Heart left ventricle (tissue), 16 donors: ENCODE measurements at regions not wholly inside any gene's neighbourhood (a gene's known extent, or its start where the extent isn't known, plus 50 kb on each side); places are given as distances from the start of the nearest gene placed in this dataset.
A peak's percentile ranks its signal among the peaks of the same experiment; 100 is the strongest.

ENCODE experiments used
- ATAC-seq, 4 donors: fragments of 200-7000 bp; cut with Tn5 transposase; one replicate each; pipeline ENCODE4 v1.9.1; 2020 to 2022; ENCODE audit warnings: moderate library complexity in 4 of 4, mild to moderate bottlenecking in 3 of 4, moderate number of reproducible peaks in 1 of 4
- DNase-seq, 5 donors: peaks; one replicate each; pipeline ENCODE4 v3.0.0-alpha.2; 2020
- H3K27ac ChIP-seq, 12 donors: fragments of 200-600 bp; sonication (generic) in 4 of 12; one replicate each; pipeline versions ENCODE4 v1.5.0 to v1.8.0; 2016 to 2022; ENCODE audit warnings: mild to moderate bottlenecking in 2 of 12
- H3K27me3 ChIP-seq, 9 donors: fragments of 200-600 bp; sonication (generic) in 2 of 9; one replicate each; pipeline versions ENCODE4 v1.5.1 to v1.8.0; 2016 to 2022; ENCODE audit warnings: mild to moderate bottlenecking in 3 of 9
- H3K36me3 ChIP-seq, 9 donors: fragments of 200-600 bp; sonication (generic) in 2 of 9; one replicate each; pipeline versions ENCODE4 v1.5.0 to v1.8.0; 2018 to 2022; ENCODE audit warnings: mild to moderate bottlenecking in 2 of 9
- H3K4me1 ChIP-seq, 12 donors: fragments of 200-600 bp; sonication (generic) in 4 of 12; one replicate each; pipeline versions ENCODE4 v1.5.0 to v1.8.0; 2016 to 2022; ENCODE audit warnings: mild to moderate bottlenecking in 3 of 12
- H3K4me3 ChIP-seq, 12 donors: fragments of 200-600 bp; sonication (generic) in 4 of 12; one replicate each; pipeline versions ENCODE4 v1.5.0 to v1.8.0; 2017 to 2022; ENCODE audit warnings: mild to moderate bottlenecking in 9 of 12, moderate library complexity in 4 of 12
- H3K9me3 ChIP-seq, 12 donors: fragments of 200-600 bp; sonication (generic) in 4 of 12; one replicate each; pipeline versions ENCODE4 v1.5.0 to v1.8.0; 2016 to 2022; ENCODE audit warnings: mild to moderate bottlenecking in 1 of 12
- CTCF ChIP-seq, 12 donors: fragments of 200-600 bp; sonication (generic) in 4 of 12; IDR thresholded peaks; one replicate each; pipeline versions ENCODE4 v1.5.0 to v1.8.0; 2018 to 2022; ENCODE audit warnings: antibody characterized with exemption in 12 of 12, mild to moderate bottlenecking in 5 of 12
- POLR2A ChIP-seq, 2 donors: fragments of 450-650 bp; IDR thresholded peaks; one replicate each; pipeline ENCODE4 v1.6.1; 2017; ENCODE audit warnings: antibody characterized with exemption in 2 of 2, mild to moderate bottlenecking in 2 of 2, moderate library complexity in 2 of 2
- WGBS, 4 donors: extraction: QIAGEN DNeasy Blood & Tissue Kit in 2 of 4; methylation state at CpG; one replicate each; pipeline versions ENCODE4 v1.1.5 to v1.1.7; 2013 to 2018; 5-methylcytosine and 5-hydroxymethylcytosine counted together
- intact Hi-C, 10 donors: fragments of 100-400 bp; cut with DNase I; formaldehyde crosslinking; loops; one replicate each; pipeline versions ENCODE4 v1.11.1 to v1.14.2; 2022
- donor health status: ischemic (EF 13 %, LVEDD 7.1; RV severe dilation, severe dysfunction).
- donor health status: healthy with polysubstance abuse.
- donor health status: DM: no; HTN: yes; CAD: no.
- donor health status: DM: no; HTN: no; CAD: no.
- donor health status: ischemic (EF 25% LVEDD 6.9; RV normal size, moderate dysfunction).
- donor health status: ischemic (EF 25% LVEDD 5.7; RV mildly dilated, moderate dysfunction).
- donor health status: healthy.
- donor health status: DM: yes; HTN: yes; CAD: no.
- donor health status: ischemic (EF 35%, LVEDD 5.7; RV mildly dilated, moderate dysfunction).
- donor health status: nonischemic (EF 11% LVEDD 7.7; RV severe dilation, severe dysfunction).
- donor health status: DM: yes; HTN: yes; CAD: no.
- donor health status: PGD.
- donor health status: ischemic (EF 29% LVEDD 5.4; RV normal size, mild dysfunction).
- donor health status: nonischemic (EF 23%, LVEDD 6.1; RV moderate dilation, normal function).

- Histone ChIP-seq H3K4me3 (no peak overlapping the region), H3K27ac (no peak overlapping the region), H3K27me3 (no peaks in the 10 kb centered on the region), H3K36me3 (no peaks in the 10 kb centered on the region), H3K4me1 (no peaks in the 10 kb centered on the region), H3K9me3 (no peaks in the 10 kb centered on the region)
- intact Hi-C loops: no loop called here
- 53 to 67% (median 63%) methylated on average over 1 of the region's 1 CpG for WGBS, 4 donors
- ATAC-seq: no peak
- no peak for DNase-seq
- TF ChIP-seq CTCF (IDR thresholded peaks at IDR 0.05) (no peak), POLR2A (IDR thresholded peaks at IDR 0.05) (no peak)
Observed at GRCh38 chr2:146241023-146241422, 1603.8 kb upstream of the ACVR2A start.

GRCh38 chr2:146240391-146240790 is 1604.4 kb upstream of the ACVR2A start:
- WGBS, 4 donors: 67 to 83% (median 74%) methylated on average over 2 of the region's 2 CpGs
- Histone ChIP-seq H3K27ac (peak overlapping the region in 1 of 12 donors; percentile 7), H3K36me3 (no peaks in the 10 kb centered on the region), H3K4me1 (no peaks in the 10 kb centered on the region), H3K9me3 (no peaks in the 10 kb centered on the region), H3K4me3 (no peak overlapping the region), H3K27me3 (no peaks in the 10 kb centered on the region)
- DNase-seq (no peak), ATAC-seq (no peak)
- intact Hi-C loops: no loop called here
- TF ChIP-seq POLR2A (IDR thresholded peaks at IDR 0.05) (no peak), CTCF (IDR thresholded peaks at IDR 0.05) (no peak)

- WGBS, 4 donors: 58 to 71% (median 61%) methylated on average over 2 of the region's 2 CpGs
- H3K27ac ChIP-seq: peak overlapping the region in 5 of 12 donors; percentile 7 to 50 (median 12)
- DNase-seq (no peak), ATAC-seq (peak in 3 of 4 donors; percentile 28 to 46 (median 32))
- H3K4me1 ChIP-seq: no peaks in the 10 kb centered on the region
- no peak for TF ChIP-seq CTCF (IDR thresholded peaks at IDR 0.05)
- TF ChIP-seq POLR2A (IDR thresholded peaks at IDR 0.05): no peak
- intact Hi-C loops: no loop called here
- no peak overlapping the region for H3K4me3 ChIP-seq
- no peaks in the 10 kb centered on the region for H3K27me3 ChIP-seq
- no peaks in the 10 kb centered on the region for H3K36me3 ChIP-seq
- no peaks in the 10 kb centered on the region for H3K9me3 ChIP-seq
Observed at GRCh38 chr2:146239392-146240135, 1605.3 kb upstream of the ACVR2A start.

GRCh38 chr2:146238254-146238966 is 1606.4 kb upstream of the ACVR2A start:
- ATAC-seq: peak in 1 of 4 donors; percentile 52
- TF ChIP-seq POLR2A (IDR thresholded peaks at IDR 0.05) (no peak), CTCF (IDR thresholded peaks at IDR 0.05) (no peak)
- Histone ChIP-seq H3K36me3 (no peaks in the 10 kb centered on the region), H3K4me1 (no peaks in the 10 kb centered on the region), H3K27ac (peak overlapping the region in 5 of 12 donors; percentile 10 to 37 (median 30)), H3K27me3 (no peaks in the 10 kb centered on the region), H3K4me3 (no peak overlapping the region), H3K9me3 (no peaks in the 10 kb centered on the region)
- 82 to 88% (median 84%) methylated on average over 3 of the region's 3 CpGs for WGBS, 4 donors
- intact Hi-C loops: no loop called here
- DNase-seq: peak in 3 of 5 donors; percentile 11 to 41 (median 28)
